HG02759 (cell line): ENCODE measurements at regions not wholly inside any gene's neighbourhood (a gene's known extent, or its start where the extent isn't known, plus 50 kb on each side); places are given as distances from the start of the nearest gene placed in this dataset.
"Not testable (repeated sequence)": the region's sequence is repeated elsewhere in the genome, so short reads cannot be mapped to it uniquely, and the experiment has no call there.

ENCODE experiments used
- ATAC-seq: cut with Tn5 transposase; IDR thresholded peaks from one replicate; pipeline ENCODE4 v1.9.1; 2021; ENCODE audit warnings: mild to moderate bottlenecking, moderate library complexity; ENCODE audit not compliant: unreplicated experiment

- no peak for ATAC-seq
These were observed 294.7 kb upstream of the MEIS2 start for GRCh38 chr15:37395100-37395468.

- no peak for ATAC-seq
These were observed 297.1 kb upstream of the MEIS2 start for GRCh38 chr15:37397266-37398022.

GRCh38 chr15:37416103-37416502 lies 315.8 kb upstream of the MEIS2 start:
- no peak for ATAC-seq

GRCh38 chr15:37425541-37425940 lies 325.2 kb upstream of the MEIS2 start:
- no peak for ATAC-seq

- not testable (repeated sequence) for ATAC-seq
These were observed 327.0 kb upstream of the MEIS2 start for GRCh38 chr15:37427393-37427792.

GRCh38 chr15:37446921-37447320 lies 346.6 kb upstream of the MEIS2 start:
- no peak for ATAC-seq

- no peak for ATAC-seq
These were observed 352.1 kb upstream of the MEIS2 start for GRCh38 chr15:37452498-37452897.

GRCh38 chr15:37480482-37480881 lies 380.1 kb upstream of the MEIS2 start:
- no peak for ATAC-seq

GRCh38 chr15:37481126-37481525 lies 380.8 kb upstream of the MEIS2 start:
- ATAC-seq = no peak

- ATAC-seq = no peak
These were observed 383.4 kb upstream of the MEIS2 start for GRCh38 chr15:37483779-37484178.

GRCh38 chr15:37485056-37485455 lies 384.7 kb upstream of the MEIS2 start:
- no peak for ATAC-seq

- ATAC-seq = no peak
These were observed 390.4 kb upstream of the MEIS2 start for GRCh38 chr15:37490707-37491106.

GRCh38 chr15:37516621-37517020 lies 416.3 kb upstream of the MEIS2 start:
- ATAC-seq = no peak

- no peak for ATAC-seq
These were observed 417.0 kb upstream of the MEIS2 start for GRCh38 chr15:37517191-37517895.

- ATAC-seq = no peak
These were observed 416.0 kb upstream of the TMCO5A start for GRCh38 chr15:37518436-37518835.

- no peak for ATAC-seq
These were observed 414.4 kb upstream of the TMCO5A start for GRCh38 chr15:37520026-37520425.

- no peak for ATAC-seq
These were observed 413.6 kb upstream of the TMCO5A start for GRCh38 chr15:37520882-37521281.

GRCh38 chr15:37524601-37525000 lies 409.8 kb upstream of the TMCO5A start:
- ATAC-seq = no peak

GRCh38 chr15:37528432-37528831 lies 406.0 kb upstream of the TMCO5A start:
- no peak for ATAC-seq

- no peak for ATAC-seq
These were observed 397.4 kb upstream of the TMCO5A start for GRCh38 chr15:37536967-37537605.

- ATAC-seq = no peak
These were observed 396.6 kb upstream of the TMCO5A start for GRCh38 chr15:37537802-37538201.

GRCh38 chr15:37548116-37548515 lies 386.3 kb upstream of the TMCO5A start:
- ATAC-seq = no peak
